KMS-11 (cell line): ENCODE measurements at regions not wholly inside any gene's neighbourhood (a gene's known extent, or its start where the extent isn't known, plus 50 kb on each side); places are given as distances from the start of the nearest gene placed in this dataset.
A peak's percentile ranks its signal among the peaks of the same experiment; 100 is the strongest.
"Not testable (repeated sequence)": the region's sequence is repeated elsewhere in the genome, so short reads cannot be mapped to it uniquely, and the experiment has no call there.

Source experiments
- H2AFZ ChIP-seq: fragments of 200-600 bp; sonication (generic); 2 replicates; pipeline ENCODE4 v1.6.1; 2016; ENCODE audit warnings: antibody characterized with exemption, mixed run types, low read depth
- H3K27ac ChIP-seq: fragments of 200-600 bp; sonication (generic); 2 replicates; pipeline ENCODE4 v1.6.1; 2016; ENCODE audit warnings: mild to moderate bottlenecking, mixed run types
- H3K27me3 ChIP-seq: fragments of 200-600 bp; sonication (generic); 2 replicates; pipeline ENCODE4 v1.6.1; 2017; ENCODE audit warnings: mild to moderate bottlenecking, low read depth, mixed run types, moderate library complexity; ENCODE audit not compliant: insufficient read depth
- H3K36me3 ChIP-seq: fragments of 200-600 bp; sonication (generic); 2 replicates; pipeline ENCODE4 v1.6.1; 2017; ENCODE audit warnings: mild to moderate bottlenecking, mixed run types; ENCODE audit not compliant: insufficient read depth
- H3K4me1 ChIP-seq: fragments of 200-600 bp; sonication (generic); 2 replicates; pipeline ENCODE4 v1.6.1; 2016; ENCODE audit warnings: mild to moderate bottlenecking, low read depth, mixed run types; ENCODE audit not compliant: poor library complexity, severe bottlenecking
- H3K4me2 ChIP-seq: fragments of 200-600 bp; sonication (generic); 2 replicates; pipeline ENCODE4 v1.7.0; 2016; ENCODE audit warnings: mild to moderate bottlenecking, mixed run types
- H3K4me3 ChIP-seq: fragments of 200-600 bp; sonication (generic); IDR thresholded peaks from 2 replicates; pipeline ENCODE4 v1.6.1; 2017; ENCODE audit warnings: low read depth, low read length, mixed read lengths; ENCODE audit not compliant: insufficient read depth
- H3K79me2 ChIP-seq: fragments of 200-600 bp; sonication (generic); 2 replicates; pipeline ENCODE4 v1.6.1; 2016; ENCODE audit warnings: low read depth, mixed run types; ENCODE audit not compliant: insufficient read depth
- H3K9ac ChIP-seq: fragments of 200-600 bp; sonication (generic); 2 replicates; pipeline ENCODE4 v1.6.1; 2016; ENCODE audit warnings: mild to moderate bottlenecking, mixed run types
- H4K20me1 ChIP-seq: fragments of 200-600 bp; sonication (generic); 2 replicates; pipeline ENCODE4 v1.6.1; 2016; ENCODE audit warnings: mild to moderate bottlenecking, mixed run types; ENCODE audit not compliant: insufficient read depth
- CTCF ChIP-seq: fragments of 200-600 bp; sonication (generic); conservative IDR thresholded peaks from 2 replicates; pipeline ENCODE4 v1.6.1; 2017; ENCODE audit warnings: low read depth, mild to moderate bottlenecking, antibody characterized with exemption, low read length, moderate library complexity, mixed read lengths

- Histone ChIP-seq H3K9ac (no peak overlapping the region), H3K4me3 (no peak overlapping the region), H3K4me1 (peaks cover 14% of the 10 kb centered on the region), H3K79me2 (no peaks in the 10 kb centered on the region), H3K27ac (no peak overlapping the region), H4K20me1 (no peaks in the 10 kb centered on the region), H3K27me3 (no peaks in the 10 kb centered on the region), H3K36me3 (no peaks in the 10 kb centered on the region; the same call in 1 of the 2 replicates), H2AFZ (no peak overlapping the region), H3K4me2 (no peak overlapping the region)
- no peak for TF ChIP-seq CTCF
Measured at GRCh38 chr21:28391938-28392849, 600.5 kb downstream of the LTN1 start.

GRCh38 chr21:28387220-28387619, 605.5 kb downstream of the LTN1 start:
- Histone ChIP-seq H3K27ac (peak overlapping the region; percentile 29; the same call in 1 of the 2 replicates), H3K4me1 (peaks cover 32% of the 10 kb centered on the region), H3K36me3 (no peaks in the 10 kb centered on the region; the same call in 1 of the 2 replicates), H3K4me3 (no peak overlapping the region), H2AFZ (0 out of 2 replicates have a peak overlapping the region, but pooled peaks have one; percentile 5), H3K27me3 (no peaks in the 10 kb centered on the region), H4K20me1 (no peaks in the 10 kb centered on the region), H3K9ac (no peak overlapping the region), H3K79me2 (no peaks in the 10 kb centered on the region), H3K4me2 (peak overlapping the region; percentile 47)
- TF ChIP-seq CTCF: no peak

- no peak overlapping the region for H3K27ac ChIP-seq
- H3K36me3 ChIP-seq: no peaks in the 10 kb centered on the region; the same call in 1 of the 2 replicates
Measured at GRCh38 chr21:28385845-28386244, 606.8 kb downstream of the LTN1 start.

GRCh38 chr21:28381000-28381745, 611.5 kb downstream of the LTN1 start:
- H3K27ac ChIP-seq, H3K4me2 ChIP-seq, H3K4me1 ChIP-seq, H3K27me3 ChIP-seq, H3K4me3 ChIP-seq, H4K20me1 ChIP-seq, H3K36me3 ChIP-seq, H3K79me2 ChIP-seq, H3K9ac ChIP-seq, H2AFZ ChIP-seq: not testable (repeated sequence)

More at GRCh38 chr21:28385845-28386244, 606.8 kb downstream of the LTN1 start:
- Histone ChIP-seq H2AFZ (no peak overlapping the region), H3K9ac (no peak overlapping the region), H3K27me3 (no peaks in the 10 kb centered on the region), H3K4me1 (peaks cover 32% of the 10 kb centered on the region), H3K4me3 (no peak overlapping the region), H3K79me2 (no peaks in the 10 kb centered on the region), H4K20me1 (no peaks in the 10 kb centered on the region), H3K4me2 (no peak overlapping the region)
- TF ChIP-seq CTCF: no peak
